Loucy (cell line): ENCODE measurements at regions not wholly inside any gene's neighbourhood (a gene's known extent, or its start where the extent isn't known, plus 50 kb on each side); places are given as distances from the start of the nearest gene placed in this dataset.

Experiments used
- H2AFZ ChIP-seq: fragments of 200-600 bp; sonication (generic); 2 replicates; pipeline ENCODE4 v1.6.0; 2016; ENCODE audit warnings: antibody characterized with exemption, mild to moderate bottlenecking, low read length, moderate library complexity
- H3F3A ChIP-seq: fragments of 200-600 bp; 2 replicates; pipeline ENCODE4 v1.6.0; 2016; ENCODE audit warnings: antibody characterized with exemption, low read depth, mild to moderate bottlenecking
- H3K27me3 ChIP-seq: fragments of 200-600 bp; sonication (generic); 2 replicates; pipeline ENCODE4 v1.6.1; 2014; ENCODE audit warnings: low read length, mild to moderate bottlenecking; ENCODE audit not compliant: insufficient read depth, poor library complexity, severe bottlenecking
- H3K36me3 ChIP-seq: fragments of 200-600 bp; sonication (generic); 2 replicates; pipeline ENCODE4 v1.6.1; 2016; ENCODE audit warnings: low read length; ENCODE audit not compliant: insufficient read depth
- H3K4me1 ChIP-seq: fragments of 200-600 bp; sonication (generic); 2 replicates; pipeline ENCODE4 v1.5.1; 2014; ENCODE audit warnings: low read length, mild to moderate bottlenecking; ENCODE audit not compliant: insufficient read depth, poor library complexity, severe bottlenecking
- H3K4me2 ChIP-seq: fragments of 200-600 bp; sonication (generic); 2 replicates; pipeline ENCODE4 v1.6.0; 2014; ENCODE audit warnings: antibody characterized with exemption, low read length, low read depth, mild to moderate bottlenecking; ENCODE audit not compliant: poor library complexity, severe bottlenecking
- H3K4me3 ChIP-seq: fragments of 200-600 bp; sonication (generic); 2 replicates; pipeline ENCODE4 v1.5.1; 2014; ENCODE audit warnings: low read length, mild to moderate bottlenecking, mixed read lengths; ENCODE audit not compliant: poor library complexity, severe bottlenecking
- H3K79me2 ChIP-seq: fragments of 200-600 bp; sonication (generic); 2 replicates; pipeline ENCODE4 v1.6.1; 2014; ENCODE audit warnings: low read length; ENCODE audit not compliant: insufficient read depth
- H3K9ac ChIP-seq: fragments of 200-600 bp; sonication (generic); 2 replicates; pipeline ENCODE4 v1.6.0; 2014; ENCODE audit warnings: mild to moderate bottlenecking, low read depth, low read length, moderate library complexity; ENCODE audit not compliant: poor library complexity, severe bottlenecking
- H3K9me2 ChIP-seq: fragments of 200-600 bp; sonication (generic); replicated peaks from 2 replicates; pipeline ENCODE4 v1.6.1; 2016; ENCODE audit warnings: low read depth, low read length, mixed read lengths
- H3K9me3 ChIP-seq: fragments of 200-600 bp; sonication (generic); 2 replicates; pipeline ENCODE4 v1.6.1; 2014; ENCODE audit warnings: mild to moderate bottlenecking, antibody characterized with exemption, low read length, low read depth; ENCODE audit not compliant: insufficient read depth
- H4K20me1 ChIP-seq: fragments of 200-600 bp; sonication (generic); 2 replicates; pipeline ENCODE4 v1.6.0; 2014; ENCODE audit warnings: antibody characterized with exemption, low read length, mild to moderate bottlenecking; ENCODE audit not compliant: insufficient read depth, poor library complexity, severe bottlenecking
- CTCF ChIP-seq: fragments of 200-600 bp; sonication (generic); conservative IDR thresholded peaks from 2 replicates; pipeline ENCODE4 v1.5.1; 2014; ENCODE audit warnings: mild to moderate bottlenecking, antibody characterized with exemption, low read length
- EZH2phosphoT487 ChIP-seq: fragments of 200-600 bp; IDR thresholded peaks from 2 replicates; pipeline ENCODE4 v1.6.1; 2018; ENCODE audit warnings: antibody characterized with exemption, mild to moderate bottlenecking, moderate library complexity, borderline replicate concordance

GRCh38 chr14:84112589-84112988 lies 1417.4 kb upstream of the FLRT2 start:
- H3F3A ChIP-seq = no peaks in the 10 kb centered on the region
- TF ChIP-seq EZH2phosphoT487 (no peak), CTCF (no peak)
- no peaks in the 10 kb centered on the region for H3K27me3 ChIP-seq
- no peaks in the 10 kb centered on the region for H4K20me1 ChIP-seq
- no peak overlapping the region for H2AFZ ChIP-seq
- H3K4me1 ChIP-seq = no peaks in the 10 kb centered on the region
- no peaks in the 10 kb centered on the region for H3K79me2 ChIP-seq
- no peak overlapping the region for H3K4me2 ChIP-seq
- H3K36me3 ChIP-seq = no peaks in the 10 kb centered on the region
- H3K9me3 ChIP-seq = 0 out of 2 replicates have a peak, but pooled peaks cover 5% of the 10 kb centered on the region
- no peaks in the 10 kb centered on the region for H3K9me2 ChIP-seq
- no peak overlapping the region for H3K9ac ChIP-seq
- no peak overlapping the region for H3K4me3 ChIP-seq

- H3K27me3 ChIP-seq = no peaks in the 10 kb centered on the region
These were observed 1404.3 kb upstream of the FLRT2 start for GRCh38 chr14:84125676-84126075.

GRCh38 chr14:84127495-84127894 lies 1402.4 kb upstream of the FLRT2 start:
- H3K9me2 ChIP-seq = no peaks in the 10 kb centered on the region
- no peaks in the 10 kb centered on the region for H3K79me2 ChIP-seq
- no peak overlapping the region for H2AFZ ChIP-seq
- no peaks in the 10 kb centered on the region for H3F3A ChIP-seq
- H3K9me3 ChIP-seq = no peaks in the 10 kb centered on the region
- TF ChIP-seq EZH2phosphoT487 (no peak), CTCF (no peak)
- no peak overlapping the region for H3K9ac ChIP-seq
- no peaks in the 10 kb centered on the region for H3K36me3 ChIP-seq
- H3K27me3 ChIP-seq = no peaks in the 10 kb centered on the region
- no peaks in the 10 kb centered on the region for H3K4me1 ChIP-seq
- no peaks in the 10 kb centered on the region for H4K20me1 ChIP-seq
- H3K4me3 ChIP-seq = no peak overlapping the region
- no peak overlapping the region for H3K4me2 ChIP-seq

More at GRCh38 chr14:84125676-84126075, 1404.3 kb upstream of the FLRT2 start:
- H3K4me3 ChIP-seq = no peak overlapping the region
- H3K9ac ChIP-seq = no peak overlapping the region
- no peak for TF ChIP-seq CTCF
- no peak for TF ChIP-seq EZH2phosphoT487
- H3K36me3 ChIP-seq = no peaks in the 10 kb centered on the region
- H3F3A ChIP-seq = no peaks in the 10 kb centered on the region
- no peaks in the 10 kb centered on the region for H3K9me3 ChIP-seq
- no peak overlapping the region for H2AFZ ChIP-seq
- H3K9me2 ChIP-seq = no peaks in the 10 kb centered on the region
- no peak overlapping the region for H3K4me2 ChIP-seq
- H3K79me2 ChIP-seq = no peaks in the 10 kb centered on the region
- no peaks in the 10 kb centered on the region for H3K4me1 ChIP-seq
- no peaks in the 10 kb centered on the region for H4K20me1 ChIP-seq
